Natural killer cell (primary cell): ENCODE measurements at regions not wholly inside any gene's neighbourhood (a gene's known extent, or its start where the extent isn't known, plus 50 kb on each side); places are given as distances from the start of the nearest gene placed in this dataset.

Experiments
- ATAC-seq, 3 donors: fragments of 150-1000 bp in 2 of 3; fragments of 200-7000 bp in 1 of 3; cut with Tn5 transposase; 1 replicate in 1 of 3; 2 replicates in 2 of 3; pipeline ENCODE4 v1.10.0; 2021; ENCODE audit warnings: mild to moderate bottlenecking in 2 of 3, moderate library complexity in 2 of 3
- DNase-seq, 2 donors: peaks; one replicate each; pipeline versions ENCODE4 v3.0.0 to v3.0.0-alpha.2; 2013 to 2021; ENCODE audit warnings: mixed read lengths in 1 of 2
- H3K27ac ChIP-seq: one replicate; pipeline ENCODE4 v1.5.1; 2013; ENCODE audit warnings: mild to moderate bottlenecking, low read length
- H3K27me3 ChIP-seq: one replicate; pipeline ENCODE4 v1.6.1; 2013; ENCODE audit warnings: low read length; ENCODE audit not compliant: control insufficient read depth, insufficient read depth
- H3K36me3 ChIP-seq: one replicate; pipeline ENCODE4 v1.6.1; 2013; ENCODE audit warnings: low read length; ENCODE audit not compliant: control insufficient read depth, insufficient read depth
- H3K4me1 ChIP-seq: one replicate; pipeline ENCODE4 v1.6.1; 2013; ENCODE audit warnings: low read length; ENCODE audit not compliant: control insufficient read depth, insufficient read depth
- H3K4me3 ChIP-seq: one replicate; pipeline ENCODE4 v1.5.1; 2013; ENCODE audit warnings: low read length
- H3K9me3 ChIP-seq: one replicate; pipeline ENCODE4 v1.6.1; 2013; ENCODE audit warnings: low read length; ENCODE audit not compliant: control insufficient read depth, insufficient read depth
- H3K27ac Mint-ChIP-seq, 2 donors: one replicate each; pipeline ENCODE4 v1.8.0; 2022; ENCODE audit warnings: mild to moderate bottlenecking in 2 of 2, mixed read lengths in 2 of 2, moderate library complexity in 1 of 2
- H3K27me3 Mint-ChIP-seq, 2 donors: one replicate each; pipeline ENCODE4 v1.8.0; 2022; ENCODE audit warnings: low read depth in 2 of 2, mixed read lengths in 2 of 2
- H3K36me3 Mint-ChIP-seq: one replicate; pipeline ENCODE4 v1.8.0; 2022; ENCODE audit warnings: mixed read lengths
- H3K4me1 Mint-ChIP-seq, 2 donors: one replicate each; pipeline ENCODE4 v1.8.0; 2022; ENCODE audit warnings: mixed read lengths in 2 of 2
- H3K4me3 Mint-ChIP-seq: one replicate; pipeline ENCODE4 v1.8.0; 2022; ENCODE audit warnings: mild to moderate bottlenecking, moderate library complexity, mixed read lengths
- H3K9me3 Mint-ChIP-seq, 2 donors: one replicate each; pipeline ENCODE4 v1.8.0; 2022; ENCODE audit warnings: mixed read lengths in 2 of 2
- WGBS: methylation state at CpG from one replicate; pipeline ENCODE4 v1.1.7; 2013; ENCODE audit warnings: missing lambda C conversion rate; ENCODE audit not compliant: insufficient coverage; 5-methylcytosine and 5-hydroxymethylcytosine counted together
- intact Hi-C: fragments of 100-400 bp; cut with micrococcal nuclease; formaldehyde crosslinking; loops from one replicate; pipeline ENCODE4 v1.14.2; 2022
- TF ChIP-seq, protein P1 (sequence below): fragments of 200-600 bp; IDR thresholded peaks from one replicate; pipeline ENCODE4 v1.8.0; 2022; ENCODE audit warnings: antibody characterized with exemption

DNA sequence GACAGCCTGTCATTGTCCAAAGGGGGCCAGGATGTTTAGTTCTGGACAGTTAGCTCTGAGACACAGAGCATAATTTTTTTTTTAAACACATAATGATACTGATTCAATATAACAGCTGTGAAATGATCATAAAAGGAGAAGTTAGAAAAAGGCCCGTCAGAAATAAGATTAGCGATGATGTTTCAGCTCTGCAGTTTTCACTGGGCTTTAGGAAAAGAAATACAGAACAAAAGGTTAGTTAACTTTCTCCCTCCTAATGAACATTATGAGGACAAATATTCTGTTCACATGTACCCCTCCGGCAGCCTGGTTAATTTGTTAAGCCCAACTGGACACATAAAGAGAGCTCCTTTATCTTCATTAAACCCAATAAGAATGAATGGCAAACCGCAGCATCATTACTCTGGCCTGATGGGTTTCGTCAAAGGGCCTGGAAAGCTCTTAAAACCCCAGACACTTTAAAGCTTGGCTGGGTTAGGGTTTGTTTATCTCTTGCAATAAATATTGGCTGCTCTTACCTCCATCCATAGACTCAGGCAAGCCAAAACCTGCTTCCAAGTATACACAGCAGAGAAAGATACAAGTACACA, 394.6 kb downstream of the KIF16B start:
- DNase-seq (no peak), ATAC-seq (no peak)
- peaks cover 2 to 3% of the 10 kb centered on the region in 2 donors for H3K9me3 Mint-ChIP-seq
- Histone ChIP-seq H3K27ac (no peak overlapping the region), H3K9me3 (no peaks in the 10 kb centered on the region), H3K4me1 (peaks cover 16% of the 10 kb centered on the region), H3K27me3 (no peaks in the 10 kb centered on the region), H3K36me3 (no peaks in the 10 kb centered on the region), H3K4me3 (no peak overlapping the region)
- H3K4me3 Mint-ChIP-seq = no peak overlapping the region
- H3K27ac Mint-ChIP-seq = no peak overlapping the region
- peaks cover 7% of the 10 kb centered on the region for H3K36me3 Mint-ChIP-seq
- H3K4me1 Mint-ChIP-seq = peaks cover 29 to 36% of the 10 kb centered on the region in 2 donors
- TF ChIP-seq, protein P1, sequence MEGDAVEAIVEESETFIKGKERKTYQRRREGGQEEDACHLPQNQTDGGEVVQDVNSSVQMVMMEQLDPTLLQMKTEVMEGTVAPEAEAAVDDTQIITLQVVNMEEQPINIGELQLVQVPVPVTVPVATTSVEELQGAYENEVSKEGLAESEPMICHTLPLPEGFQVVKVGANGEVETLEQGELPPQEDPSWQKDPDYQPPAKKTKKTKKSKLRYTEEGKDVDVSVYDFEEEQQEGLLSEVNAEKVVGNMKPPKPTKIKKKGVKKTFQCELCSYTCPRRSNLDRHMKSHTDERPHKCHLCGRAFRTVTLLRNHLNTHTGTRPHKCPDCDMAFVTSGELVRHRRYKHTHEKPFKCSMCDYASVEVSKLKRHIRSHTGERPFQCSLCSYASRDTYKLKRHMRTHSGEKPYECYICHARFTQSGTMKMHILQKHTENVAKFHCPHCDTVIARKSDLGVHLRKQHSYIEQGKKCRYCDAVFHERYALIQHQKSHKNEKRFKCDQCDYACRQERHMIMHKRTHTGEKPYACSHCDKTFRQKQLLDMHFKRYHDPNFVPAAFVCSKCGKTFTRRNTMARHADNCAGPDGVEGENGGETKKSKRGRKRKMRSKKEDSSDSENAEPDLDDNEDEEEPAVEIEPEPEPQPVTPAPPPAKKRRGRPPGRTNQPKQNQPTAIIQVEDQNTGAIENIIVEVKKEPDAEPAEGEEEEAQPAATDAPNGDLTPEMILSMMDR = no peak
- H3K27me3 Mint-ChIP-seq = peaks cover 3 to 8% of the 10 kb centered on the region in 2 donors
- 73% methylated on average over 5 of the region's 5 CpGs for WGBS
- intact Hi-C loops = no loop called here

GRCh38 chr20:16175322-16175961, 397.8 kb downstream of the KIF16B start:
- WGBS = 41% methylated on average over 3 of the region's 7 CpGs
- TF ChIP-seq, protein P1 = no peak
- peak; percentile 4 to 20 for DNase-seq

DNA sequence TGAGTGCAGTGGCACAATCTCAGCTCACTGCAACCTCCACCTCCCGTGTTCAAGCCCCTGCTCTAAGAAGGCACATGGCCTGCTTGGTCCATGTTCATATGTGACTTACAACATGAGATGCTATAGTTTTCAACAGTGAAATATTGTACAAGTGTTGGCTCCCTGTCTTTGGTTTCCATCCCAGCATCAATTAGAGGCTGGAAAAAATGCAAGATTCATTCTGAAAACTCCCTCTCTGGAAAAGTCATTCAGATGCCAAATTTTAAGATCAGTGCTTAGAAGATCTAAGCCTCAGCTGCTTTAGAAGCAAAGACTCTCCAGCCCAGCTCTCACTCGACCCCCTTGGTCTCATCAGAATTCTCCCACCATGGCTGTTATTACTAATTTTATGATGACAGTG, 398.9 kb downstream of the KIF16B start:
- ATAC-seq = no peak
- TF ChIP-seq, protein P1 = no peak
- H3K27ac Mint-ChIP-seq = peak overlapping the region; percentile 78 to 81
- no peak overlapping the region for H3K27ac ChIP-seq
- H3K4me3 ChIP-seq = no peak overlapping the region
- intact Hi-C loops = no loop called here
- H3K27me3 ChIP-seq = no peaks in the 10 kb centered on the region
- H3K36me3 ChIP-seq = no peaks in the 10 kb centered on the region
- peak overlapping the region; percentile 76 for H3K4me3 Mint-ChIP-seq
- no peaks in the 10 kb centered on the region for H3K27me3 Mint-ChIP-seq
- H3K36me3 Mint-ChIP-seq = no peaks in the 10 kb centered on the region
- H3K9me3 Mint-ChIP-seq = no peaks in the 10 kb centered on the region
- 88% methylated on average over 2 of the region's 2 CpGs for WGBS
- H3K9me3 ChIP-seq = no peaks in the 10 kb centered on the region
- DNase-seq = no peak
- H3K4me1 Mint-ChIP-seq = peaks cover 63 to 70% of the 10 kb centered on the region in 2 donors
- H3K4me1 ChIP-seq = peaks cover 36% of the 10 kb centered on the region

More at GRCh38 chr20:16175322-16175961, 397.8 kb downstream of the KIF16B start:
- intact Hi-C loops = no loop called here
- no peaks in the 10 kb centered on the region for H3K36me3 ChIP-seq
- no peak overlapping the region for H3K4me3 ChIP-seq
- ATAC-seq = peak; percentile 73 to 89 (median 85)
- peak overlapping the region; percentile 78 to 81 for H3K27ac Mint-ChIP-seq
- H3K4me3 Mint-ChIP-seq = peak overlapping the region; percentile 76
- no peaks in the 10 kb centered on the region for H3K9me3 ChIP-seq
- H3K27me3 Mint-ChIP-seq = peaks cover 0 to 3% of the 10 kb centered on the region in 2 donors
- H3K36me3 Mint-ChIP-seq = no peaks in the 10 kb centered on the region
- peak overlapping the region; percentile 23 for H3K27ac ChIP-seq
- peaks cover 58 to 66% of the 10 kb centered on the region in 2 donors for H3K4me1 Mint-ChIP-seq
- no peaks in the 10 kb centered on the region for H3K27me3 ChIP-seq
- H3K9me3 Mint-ChIP-seq = peaks cover 0 to 2% of the 10 kb centered on the region in 2 donors
- peaks cover 32% of the 10 kb centered on the region for H3K4me1 ChIP-seq
